HG03025 (cell line): ENCODE measurements at regions not wholly inside any gene's neighbourhood (a gene's known extent, or its start where the extent isn't known, plus 50 kb on each side); places are given as distances from the start of the nearest gene placed in this dataset.

Experiments
- ATAC-seq: cut with Tn5 transposase; IDR thresholded peaks from one replicate; pipeline ENCODE4 v1.9.1; 2021; ENCODE audit warnings: mild to moderate bottlenecking, moderate library complexity; ENCODE audit not compliant: unreplicated experiment, low FRiP score

GRCh38 chr3:124172816-124173215 is 180.9 kb upstream of the ROPN1 start:
- no peak for ATAC-seq

GRCh38 chr3:124174476-124174875 is 182.6 kb upstream of the ROPN1 start:
- no peak for ATAC-seq

GRCh38 chr3:124174910-124175874 is 183.3 kb upstream of the ROPN1 start:
- no peak for ATAC-seq

- ATAC-seq = no peak
Measured at GRCh38 chr3:124177071-124177470, 185.1 kb upstream of the ROPN1 start.

- ATAC-seq = no peak
Measured at GRCh38 chr3:124178531-124178930, 186.6 kb upstream of the ROPN1 start.

GRCh38 chr3:124200407-124200806 is 208.5 kb upstream of the ROPN1 start:
- ATAC-seq = no peak

GRCh38 chr3:124201226-124201625 is 209.3 kb upstream of the ROPN1 start:
- no peak for ATAC-seq

- no peak for ATAC-seq
Measured at GRCh38 chr3:124201786-124202185, 209.9 kb upstream of the ROPN1 start.

GRCh38 chr3:124202754-124203153 is 210.8 kb upstream of the ROPN1 start:
- ATAC-seq = no peak

GRCh38 chr3:124203292-124203691 is 211.4 kb upstream of the ROPN1 start:
- ATAC-seq = no peak

- ATAC-seq = no peak
Measured at GRCh38 chr3:124206225-124207055, 214.5 kb upstream of the ROPN1 start.

GRCh38 chr3:124207077-124207476 is 215.2 kb upstream of the ROPN1 start:
- ATAC-seq = no peak

GRCh38 chr3:124207873-124208485 is 216.1 kb upstream of the ROPN1 start:
- ATAC-seq = no peak

GRCh38 chr3:124209426-124209825 is 217.5 kb upstream of the ROPN1 start:
- no peak for ATAC-seq

- no peak for ATAC-seq
Measured at GRCh38 chr3:124210899-124211298, 219.0 kb upstream of the ROPN1 start.

- no peak for ATAC-seq
Measured at GRCh38 chr3:124213641-124214040, 221.7 kb upstream of the ROPN1 start.

- ATAC-seq = no peak
Measured at GRCh38 chr3:124217542-124217941, 225.6 kb upstream of the ROPN1 start.

GRCh38 chr3:124221422-124221821 is 229.5 kb upstream of the ROPN1 start:
- ATAC-seq = no peak

GRCh38 chr3:124223853-124224252 is 231.9 kb upstream of the ROPN1 start:
- ATAC-seq = no peak

- ATAC-seq = no peak
Measured at GRCh38 chr3:124227150-124227630, 235.3 kb upstream of the ROPN1 start.

- ATAC-seq = no peak
Measured at GRCh38 chr3:124229420-124229819, 237.5 kb upstream of the ROPN1 start.
